ENCODE measurements at regions not wholly inside any gene's neighbourhood (a gene's known extent, or its start where the extent isn't known, plus 50 kb on each side); places are given as distances from the start of the nearest gene placed in this dataset.

- TF ChIP-seq CTCF (IDR thresholded peaks at IDR 0.05) = no peak
- no peak for TF ChIP-seq POLR2AphosphoS5 (IDR thresholded peaks at IDR 0.05; ENCODE audit: low read depth, low read length)
- TF ChIP-seq REST (IDR thresholded peaks at IDR 0.05; ENCODE audit: insufficient read depth in 1 of 2, low read depth in 2 of 2, low read length in 1 of 2) = no peak
Measured at GRCh38 chr15:81491414-81492096, 117.5 kb upstream of the TMC3 start.
